ENCODE measurements at regions not wholly inside any gene's neighbourhood (a gene's known extent, or its start where the extent isn't known, plus 50 kb on each side); places are given as distances from the start of the nearest gene placed in this dataset.
"Not testable (repeated sequence)": the region's sequence is repeated elsewhere in the genome, so short reads cannot be mapped to it uniquely, and the experiment has no call there.

DNA sequence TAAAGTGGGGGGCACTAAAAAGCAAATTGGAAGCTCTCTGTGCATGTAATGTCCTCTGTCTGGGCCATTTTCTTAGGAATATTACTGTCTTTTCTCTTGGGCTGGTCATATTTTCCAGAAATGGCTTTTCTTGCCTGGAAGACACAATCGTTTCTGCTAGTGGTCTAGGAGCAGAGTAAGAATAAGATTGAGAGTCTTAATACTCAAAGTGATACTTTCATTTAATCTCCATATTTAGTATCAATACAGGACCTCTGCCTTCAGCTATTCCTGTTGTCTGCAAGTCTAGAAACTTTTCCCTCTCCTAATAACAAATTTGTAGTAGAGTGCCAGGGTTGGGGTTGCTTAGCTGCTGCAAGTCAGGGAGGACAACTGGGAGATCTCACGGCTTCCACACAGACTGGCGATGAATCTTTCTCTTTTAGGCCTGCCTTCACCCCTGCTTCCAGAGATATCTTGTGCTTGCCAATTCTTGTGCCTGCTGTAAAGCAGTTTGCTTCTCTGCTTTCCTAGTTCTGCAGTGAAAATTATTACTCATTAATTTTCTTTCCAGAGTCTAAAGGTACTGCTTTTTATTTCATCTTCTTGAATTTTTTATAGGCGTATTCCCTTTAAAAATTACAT lies 149.6 kb downstream of the KBTBD2 start:
- TF ChIP-seq, protein P1, sequence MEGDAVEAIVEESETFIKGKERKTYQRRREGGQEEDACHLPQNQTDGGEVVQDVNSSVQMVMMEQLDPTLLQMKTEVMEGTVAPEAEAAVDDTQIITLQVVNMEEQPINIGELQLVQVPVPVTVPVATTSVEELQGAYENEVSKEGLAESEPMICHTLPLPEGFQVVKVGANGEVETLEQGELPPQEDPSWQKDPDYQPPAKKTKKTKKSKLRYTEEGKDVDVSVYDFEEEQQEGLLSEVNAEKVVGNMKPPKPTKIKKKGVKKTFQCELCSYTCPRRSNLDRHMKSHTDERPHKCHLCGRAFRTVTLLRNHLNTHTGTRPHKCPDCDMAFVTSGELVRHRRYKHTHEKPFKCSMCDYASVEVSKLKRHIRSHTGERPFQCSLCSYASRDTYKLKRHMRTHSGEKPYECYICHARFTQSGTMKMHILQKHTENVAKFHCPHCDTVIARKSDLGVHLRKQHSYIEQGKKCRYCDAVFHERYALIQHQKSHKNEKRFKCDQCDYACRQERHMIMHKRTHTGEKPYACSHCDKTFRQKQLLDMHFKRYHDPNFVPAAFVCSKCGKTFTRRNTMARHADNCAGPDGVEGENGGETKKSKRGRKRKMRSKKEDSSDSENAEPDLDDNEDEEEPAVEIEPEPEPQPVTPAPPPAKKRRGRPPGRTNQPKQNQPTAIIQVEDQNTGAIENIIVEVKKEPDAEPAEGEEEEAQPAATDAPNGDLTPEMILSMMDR (IDR thresholded peaks at IDR 0.05), result not testable (repeated sequence)
- TF ChIP-seq POLR2A, EP300, POLR2AphosphoS5 (IDR thresholded peaks at IDR 0.05): not testable (repeated sequence)

All from gastroesophageal sphincter (tissue), 3 donors.